K562 (cell line): ENCODE measurements at regions not wholly inside any gene's neighbourhood (a gene's known extent, or its start where the extent isn't known, plus 50 kb on each side); places are given as distances from the start of the nearest gene placed in this dataset.

Experiments used
- ATAC-seq: fragments of 200-7000 bp; cut with Tn5 transposase; 3 replicates; pipeline ENCODE4 v1.9.1; 2020; ENCODE audit warnings: moderate library complexity
- BruUV-seq: library from RNA; stranded (reverse); fragments of 400-500 nt; replicated peaks from 2 replicates; lab custom pipeline; 2021; lab: Mats Ljungman, UMichigan
- CTCF ChIA-PET: fragments of 300-600 bp; formaldehyde crosslinking; extraction: SDS; loops from one replicate; lab custom pipeline; 2021; ENCODE audit warnings: low intra/inter-chr PET ratio; lab: Yijun Ruan, JAX
- POLR2A ChIA-PET: fragments of 300-600, 350-650 bp; sonication (Branson Sonifier 250); formaldehyde crosslinking; extraction: SDS; loops from one replicate; lab custom pipeline; 2021; ENCODE audit warnings: antibody characterized with exemption, inconsistent platforms; lab: Yijun Ruan, JAX
- DNase-seq, 4 experiments: peaks; one replicate each; pipeline versions ENCODE4 v3.0.0 to v3.0.0-alpha.2; 2011 to 2018; ENCODE audit warnings: low spot score in 3 of 4, mixed read lengths in 3 of 4; ENCODE audit errors: extremely low read depth in 1 of 4
- FAIRE-seq: peaks from 2 replicates; lab custom pipeline; 2011; peaks lifted over from hg19 to GRCh38; lab: Jason Lieb, UNC
- H2AFZ ChIP-seq: 2 replicates; pipeline ENCODE4 v1.6.0; 2011; ENCODE audit warnings: low read depth, low read length, control low read depth, inconsistent platforms
- H3K27ac ChIP-seq: fragments of 200-600 bp; 3 replicates; pipeline ENCODE4 v1.8.0; 2011; ENCODE audit warnings: low read depth, mild to moderate bottlenecking, control low read depth, inconsistent platforms, low read length, moderate library complexity, mixed read lengths; ENCODE audit errors: extremely low read depth
- H3K27me3 ChIP-seq, 2 experiments: fragments of 300-600 bp in 1 of 2; 2 replicates in 1 of 2; 3 replicates in 1 of 2; pipeline versions ENCODE4 v1.6.0 to v1.8.0; 2011; ENCODE audit warnings: inconsistent platforms in 2 of 2, low read length in 2 of 2, mild to moderate bottlenecking in 1 of 2, mixed read lengths in 1 of 2, moderate library complexity in 1 of 2; ENCODE audit not compliant: control insufficient read depth in 2 of 2, insufficient read depth in 2 of 2
- H3K36me3 ChIP-seq: fragments of 300-600 bp; 3 replicates; pipeline ENCODE4 v1.8.0; 2011; ENCODE audit warnings: mild to moderate bottlenecking, low read length, inconsistent platforms; ENCODE audit not compliant: control insufficient read depth, insufficient read depth
- H3K4me1 ChIP-seq, 2 experiments: fragments of 200-600 bp in 1 of 2; replicated peaks in 1 of 2; 2 replicates in 1 of 2; 3 replicates in 1 of 2; pipeline versions ENCODE4 v1.5.1 to v1.8.0; 2011; ENCODE audit warnings: inconsistent platforms in 2 of 2, low read length in 2 of 2, mild to moderate bottlenecking in 1 of 2, mixed read lengths in 1 of 2, moderate library complexity in 1 of 2; ENCODE audit not compliant: control insufficient read depth in 2 of 2, insufficient read depth in 2 of 2
- H3K4me2 ChIP-seq: 2 replicates; pipeline ENCODE4 v1.6.1; 2011; ENCODE audit warnings: low read length, control low read depth, inconsistent platforms, mixed read lengths; ENCODE audit not compliant: insufficient read depth
- H3K4me3 ChIP-seq: fragments of 200-600 bp; sonication (generic), shearing (Covaris generic); 2 replicates; pipeline ENCODE4 v1.5.1; 2016; ENCODE audit warnings: control low read depth, inconsistent platforms
- H3K79me2 ChIP-seq: fragments of 200-600 bp; 3 replicates; pipeline ENCODE4 v1.8.0; 2011; ENCODE audit warnings: low read length, inconsistent platforms; ENCODE audit not compliant: control insufficient read depth, insufficient read depth
- H3K9ac ChIP-seq, 2 experiments: 2 replicates each; pipeline versions ENCODE4 v1.6.0 to v1.6.1; 2011; ENCODE audit warnings: low read depth in 2 of 2, low read length in 2 of 2, control low read depth in 1 of 2, inconsistent platforms in 1 of 2, mild to moderate bottlenecking in 1 of 2, mixed read lengths in 1 of 2; ENCODE audit not compliant: insufficient read depth in 1 of 2
- H3K9me1 ChIP-seq: one replicate; pipeline ENCODE4 v1.6.0; 2011; ENCODE audit warnings: inconsistent platforms, mild to moderate bottlenecking, low read length, moderate library complexity; ENCODE audit not compliant: control insufficient read depth, insufficient read depth
- H3K9me3 ChIP-seq: replicated peaks from 2 replicates; pipeline ENCODE4 v1.5.1; 2011; ENCODE audit warnings: low read depth, low read length, inconsistent platforms; ENCODE audit not compliant: control insufficient read depth, insufficient read depth
- H4K20me1 ChIP-seq: replicated peaks from 2 replicates; pipeline ENCODE4 v1.6.1; 2011; ENCODE audit warnings: low read length, inconsistent platforms, mixed read lengths; ENCODE audit not compliant: control insufficient read depth, insufficient read depth
- KDM2B ChIP-seq: fragments of 250-450 bp; sonication (Bioruptor Pico); IDR thresholded peaks from 2 replicates; pipeline ENCODE4 v1.8.0; 2021; ENCODE audit warnings: mild to moderate bottlenecking, moderate library complexity
- PHF8 ChIP-seq: fragments of 200-600 bp; sonication (generic); IDR thresholded peaks from 2 replicates; pipeline ENCODE4 v1.6.1; 2012; ENCODE audit warnings: mixed run types, mild to moderate bottlenecking, inconsistent platforms, low read length, moderate library complexity, borderline replicate concordance
- TCF3 ChIP-seq: sonication (generic); formaldehyde crosslinking; IDR thresholded peaks from 2 replicates; pipeline ENCODE4 v1.4.0; 2020; ENCODE audit warnings: mild to moderate bottlenecking, missing genetic modification reagents
- WGBS: fragments of 100-300 bp; shearing (Covaris generic); methylation state at CpG from one replicate; pipeline ENCODE4 v1.1.6; 2016; ENCODE audit warnings: low coverage, mixed read lengths; ENCODE audit not compliant: insufficient coverage; ENCODE audit errors: missing lambda C conversion rate; 5-methylcytosine and 5-hydroxymethylcytosine counted together
- in situ Hi-C: fragments of 300-500 bp; cut with MboI; formaldehyde crosslinking; loops from 4 replicates; pipeline ENCODE4 v1.15.0; 2018; ENCODE audit warnings: inconsistent platforms, mixed read lengths
- intact Hi-C: fragments of 100-400 bp; cut with micrococcal nuclease; formaldehyde crosslinking; loops from 2 replicates; pipeline ENCODE4 v1.14.2; 2022
- TF ChIP-seq, protein P1 (sequence below), 2 experiments: fragments of 450-650 bp; formaldehyde crosslinking in 1 of 2; IDR thresholded peaks; 2 replicates each; pipeline versions ENCODE4 v1.4.0 to v1.6.1; 2014 to 2020; ENCODE audit warnings: mild to moderate bottlenecking in 2 of 2, borderline replicate concordance in 1 of 2, low read depth in 1 of 2

DNA sequence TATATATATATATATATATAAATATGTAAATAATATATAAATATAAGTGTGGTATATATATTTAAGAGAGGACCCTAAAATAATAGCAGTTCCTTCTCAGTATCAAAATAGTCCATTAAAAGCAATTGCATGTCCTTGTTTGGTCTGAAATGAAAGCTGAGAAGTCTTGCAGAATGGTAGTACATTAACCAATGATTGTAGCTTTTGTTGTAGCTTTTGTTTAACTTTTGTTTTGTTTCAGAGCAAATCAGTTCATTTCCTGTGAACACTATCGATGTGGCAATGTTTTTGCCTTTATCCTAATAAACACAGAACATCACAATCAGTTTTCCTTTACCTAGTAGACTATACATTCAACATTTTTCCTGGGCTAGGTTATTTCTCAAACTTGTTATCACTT, 1256.2 kb upstream of the SPRY2 start (continued):
- TF ChIP-seq KDM2B (CRISPR knock-in tag): no peak

DNA sequence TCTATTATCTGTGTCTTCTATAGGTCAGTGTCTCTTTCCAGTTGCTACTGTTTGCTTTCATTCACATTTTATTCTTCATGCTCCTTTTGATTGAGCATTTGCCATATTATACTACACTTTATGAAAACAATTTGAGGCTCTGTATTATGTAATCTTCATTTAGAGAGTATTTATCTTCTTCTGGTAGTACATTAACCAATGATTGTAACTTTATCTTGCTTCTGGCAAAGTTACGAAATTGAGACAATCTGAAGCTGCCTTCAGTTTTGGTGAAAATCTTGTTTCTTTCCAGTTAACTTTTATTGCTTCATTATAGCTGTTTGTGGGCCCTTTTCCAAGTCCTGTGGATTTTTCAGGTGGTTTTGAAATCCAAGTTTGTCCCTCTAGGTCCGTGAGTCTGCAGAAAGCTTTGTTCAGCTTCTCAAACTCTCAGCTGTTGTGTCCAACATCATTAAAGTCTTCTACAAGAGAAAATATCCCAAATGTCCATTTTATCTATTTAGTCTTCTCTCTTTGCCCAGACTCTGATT, 1255.4 kb upstream of the SPRY2 start:
- Histone ChIP-seq H3K27me3 (no peaks in the 10 kb centered on the region), H3K9ac (no peak overlapping the region), H3K79me2 (no peaks in the 10 kb centered on the region), H3K27ac (no peak overlapping the region), H3K4me1 (no peaks in the 10 kb centered on the region), H3K9me3 (no peaks in the 10 kb centered on the region), H4K20me1 (no peaks in the 10 kb centered on the region), H3K36me3 (no peaks in the 10 kb centered on the region), H3K9me1 (no peaks in the 10 kb centered on the region), H3K4me2 (no peak overlapping the region), H3K4me3 (no peak overlapping the region), H2AFZ (no peak overlapping the region)
- CTCF ChIA-PET: no interaction called here
- BruUV-seq: no TSS peak
- TF ChIP-seq PHF8 (no peak), TCF3 (CRISPR knock-in tag) (no peak)
- TF ChIP-seq, protein P1, sequence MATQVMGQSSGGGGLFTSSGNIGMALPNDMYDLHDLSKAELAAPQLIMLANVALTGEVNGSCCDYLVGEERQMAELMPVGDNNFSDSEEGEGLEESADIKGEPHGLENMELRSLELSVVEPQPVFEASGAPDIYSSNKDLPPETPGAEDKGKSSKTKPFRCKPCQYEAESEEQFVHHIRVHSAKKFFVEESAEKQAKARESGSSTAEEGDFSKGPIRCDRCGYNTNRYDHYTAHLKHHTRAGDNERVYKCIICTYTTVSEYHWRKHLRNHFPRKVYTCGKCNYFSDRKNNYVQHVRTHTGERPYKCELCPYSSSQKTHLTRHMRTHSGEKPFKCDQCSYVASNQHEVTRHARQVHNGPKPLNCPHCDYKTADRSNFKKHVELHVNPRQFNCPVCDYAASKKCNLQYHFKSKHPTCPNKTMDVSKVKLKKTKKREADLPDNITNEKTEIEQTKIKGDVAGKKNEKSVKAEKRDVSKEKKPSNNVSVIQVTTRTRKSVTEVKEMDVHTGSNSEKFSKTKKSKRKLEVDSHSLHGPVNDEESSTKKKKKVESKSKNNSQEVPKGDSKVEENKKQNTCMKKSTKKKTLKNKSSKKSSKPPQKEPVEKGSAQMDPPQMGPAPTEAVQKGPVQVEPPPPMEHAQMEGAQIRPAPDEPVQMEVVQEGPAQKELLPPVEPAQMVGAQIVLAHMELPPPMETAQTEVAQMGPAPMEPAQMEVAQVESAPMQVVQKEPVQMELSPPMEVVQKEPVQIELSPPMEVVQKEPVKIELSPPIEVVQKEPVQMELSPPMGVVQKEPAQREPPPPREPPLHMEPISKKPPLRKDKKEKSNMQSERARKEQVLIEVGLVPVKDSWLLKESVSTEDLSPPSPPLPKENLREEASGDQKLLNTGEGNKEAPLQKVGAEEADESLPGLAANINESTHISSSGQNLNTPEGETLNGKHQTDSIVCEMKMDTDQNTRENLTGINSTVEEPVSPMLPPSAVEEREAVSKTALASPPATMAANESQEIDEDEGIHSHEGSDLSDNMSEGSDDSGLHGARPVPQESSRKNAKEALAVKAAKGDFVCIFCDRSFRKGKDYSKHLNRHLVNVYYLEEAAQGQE (IDR thresholded peaks at IDR 0.05; ENCODE audit: borderline replicate concordance): no peak
- TF ChIP-seq, protein P1 (CRISPR knock-in tag; IDR thresholded peaks at IDR 0.05; ENCODE audit: low read depth): no peak
- in situ Hi-C loops: no loop called here
- FAIRE-seq: no peak
- 0% methylated on average over 2 of the region's 2 CpGs for WGBS
- no peak for DNase-seq
- ATAC-seq: no peak
- intact Hi-C loops: no loop called here
- POLR2A ChIA-PET: no interaction called here
